ENCODE measurements at regions not wholly inside any gene's neighbourhood (a gene's known extent, or its start where the extent isn't known, plus 50 kb on each side); places are given as distances from the start of the nearest gene placed in this dataset.
"Not testable (repeated sequence)": the region's sequence is repeated elsewhere in the genome, so short reads cannot be mapped to it uniquely, and the experiment has no call there.

DNA sequence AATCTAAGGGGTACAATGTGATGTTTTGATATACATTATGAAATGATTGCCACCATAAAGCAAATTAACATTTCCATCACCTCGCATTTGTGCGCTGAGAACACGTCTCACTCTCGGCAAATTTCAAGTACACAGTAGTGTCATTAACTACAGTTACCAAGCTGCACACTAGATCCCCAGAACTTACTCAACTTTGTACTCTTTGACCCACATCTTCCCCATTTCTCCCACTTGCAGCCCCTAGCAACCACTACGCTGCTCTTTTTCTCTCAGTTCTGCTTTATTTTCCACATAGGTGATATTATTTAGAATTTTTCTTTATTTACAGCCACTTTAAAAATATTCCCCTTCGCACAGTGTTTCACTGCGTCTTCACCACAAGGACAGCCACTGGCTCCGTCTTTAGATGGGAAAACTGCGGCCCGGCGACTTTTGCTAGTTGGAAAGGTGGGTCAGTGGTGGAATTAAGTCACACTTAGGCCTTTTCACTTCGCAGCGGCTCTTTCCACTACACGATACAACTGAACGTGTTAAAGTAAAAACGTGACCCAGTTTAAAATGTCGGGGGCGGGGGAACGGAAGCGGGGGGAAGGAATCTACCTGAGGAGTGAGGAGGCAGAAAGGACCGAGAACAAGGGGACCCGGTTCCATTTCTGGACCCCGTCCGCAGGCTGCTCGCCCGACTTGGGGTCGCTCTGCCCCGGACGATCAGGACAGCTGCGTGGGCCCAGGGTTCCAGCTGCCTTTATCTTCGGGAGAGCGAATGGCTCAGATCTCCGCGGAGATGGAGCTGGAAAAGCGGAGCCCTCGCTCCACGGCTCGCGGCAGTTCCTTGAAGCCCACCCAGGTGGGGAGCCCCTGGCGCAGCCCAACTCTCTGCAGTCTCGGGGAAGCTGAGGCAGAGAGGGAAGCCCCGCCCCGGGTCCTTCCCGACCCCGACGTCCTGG lies 486.1 kb downstream of the UQCRFS1 start:
- no peak for ATAC-seq
- H3K27ac Mint-ChIP-seq: no peak overlapping the region
- no peak overlapping the region for H3K4me3 Mint-ChIP-seq
- no peak for DNase-seq (ENCODE audit: low spot score)
- H3K36me3 Mint-ChIP-seq: no peaks in the 10 kb centered on the region
- H3K9me3 Mint-ChIP-seq: no peaks in the 10 kb centered on the region
- H3K4me1 Mint-ChIP-seq (ENCODE audit: low read depth in 2 of 2): peaks cover 0 to 7% of the 10 kb centered on the region in 2 donors
- H3K27me3 Mint-ChIP-seq: peaks cover 36 to 43% of the 10 kb centered on the region in 2 donors

DNA sequence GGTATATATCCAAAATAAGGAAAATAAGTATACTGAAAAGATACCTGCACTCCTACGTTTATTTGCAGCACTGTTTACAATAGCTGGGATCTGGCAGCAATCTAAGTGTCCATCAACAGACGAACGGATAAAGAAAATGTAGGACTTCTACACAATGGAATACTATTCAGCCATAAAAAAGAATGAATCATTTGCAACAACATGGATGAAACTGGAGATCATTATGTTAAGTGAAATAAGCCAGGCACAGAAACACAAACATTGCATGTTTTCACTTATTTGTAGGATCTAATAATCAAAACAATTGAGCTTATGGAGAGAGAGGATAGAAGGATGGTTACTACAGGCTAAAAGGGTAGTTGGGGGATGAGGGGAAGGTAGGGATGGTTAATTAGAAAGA lies 494.0 kb downstream of the UQCRFS1 start:
- H3K4me1 Mint-ChIP-seq (ENCODE audit: low read depth in 2 of 2): peaks cover 17 to 19% of the 10 kb centered on the region in 2 donors
- DNase-seq (ENCODE audit: low spot score): no peak
- no peak for ATAC-seq
- H3K36me3 Mint-ChIP-seq: peaks cover 11% of the 10 kb centered on the region
- H3K27ac Mint-ChIP-seq: no peak overlapping the region
- H3K27me3 Mint-ChIP-seq: peaks cover 19 to 34% of the 10 kb centered on the region in 2 donors
- no peaks in the 10 kb centered on the region for H3K9me3 Mint-ChIP-seq
- no peak overlapping the region for H3K4me3 Mint-ChIP-seq

DNA sequence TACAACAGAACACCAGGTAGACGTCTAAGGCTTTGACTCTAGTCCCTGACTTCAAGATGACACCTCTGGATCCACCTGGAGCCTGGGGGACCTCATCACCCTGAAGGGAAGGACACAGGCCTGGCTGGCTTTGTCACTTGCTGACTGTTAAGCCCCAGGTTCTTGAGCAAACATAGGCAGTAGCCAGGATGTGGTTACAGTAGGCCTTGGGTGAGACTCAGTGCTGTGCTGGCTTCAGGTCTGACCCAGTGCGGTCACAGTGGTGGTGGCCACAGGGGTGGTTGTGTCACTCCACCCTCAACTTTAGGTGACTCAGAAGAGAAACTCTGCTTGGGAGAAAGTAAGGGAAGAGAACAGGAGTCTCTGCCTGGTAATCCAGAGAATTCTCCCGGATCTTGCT lies 497.8 kb downstream of the UQCRFS1 start:
- peak overlapping the region; percentile 40 to 72 for H3K27ac Mint-ChIP-seq
- no peaks in the 10 kb centered on the region for H3K9me3 Mint-ChIP-seq
- H3K4me3 Mint-ChIP-seq: peak overlapping the region; percentile 58
- peaks cover 25 to 30% of the 10 kb centered on the region in 2 donors for H3K27me3 Mint-ChIP-seq
- ATAC-seq: peak; percentile 88 to 94
- peaks cover 11% of the 10 kb centered on the region for H3K36me3 Mint-ChIP-seq
- H3K4me1 Mint-ChIP-seq (ENCODE audit: low read depth in 2 of 2): peaks cover 17 to 24% of the 10 kb centered on the region in 2 donors
- peak; percentile 83 for DNase-seq (ENCODE audit: low spot score)

DNA sequence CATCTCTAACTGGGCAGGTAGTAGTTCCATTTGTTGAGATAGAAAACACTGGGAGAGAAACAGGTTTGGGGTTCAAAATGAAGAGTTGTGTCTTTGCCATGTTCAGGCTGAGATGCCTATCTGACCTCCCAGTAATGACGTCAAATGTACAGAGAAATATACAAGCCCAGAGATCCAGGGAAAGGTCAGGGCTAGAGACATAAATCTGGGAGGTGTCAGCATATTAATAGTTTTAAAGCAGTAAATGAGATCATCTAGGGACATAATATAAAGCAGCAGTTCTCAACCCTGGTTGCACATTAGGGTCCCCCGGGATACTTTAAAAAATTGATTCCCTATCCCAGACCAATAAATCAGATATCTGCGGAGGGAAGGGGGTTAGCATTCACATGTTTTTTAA lies 501.5 kb downstream of the UQCRFS1 start:
- ATAC-seq: no peak
- Mint-ChIP-seq H3K36me3 (peaks cover 6% of the 10 kb centered on the region), H3K4me3 (no peak overlapping the region), H3K27ac (no peak overlapping the region), H3K27me3 (peaks cover 18 to 25% of the 10 kb centered on the region in 2 donors), H3K4me1 (ENCODE audit: low read depth in 2 of 2) (peaks cover 17 to 20% of the 10 kb centered on the region in 2 donors), H3K9me3 (no peaks in the 10 kb centered on the region)
- no peak for DNase-seq (ENCODE audit: low spot score)

DNA sequence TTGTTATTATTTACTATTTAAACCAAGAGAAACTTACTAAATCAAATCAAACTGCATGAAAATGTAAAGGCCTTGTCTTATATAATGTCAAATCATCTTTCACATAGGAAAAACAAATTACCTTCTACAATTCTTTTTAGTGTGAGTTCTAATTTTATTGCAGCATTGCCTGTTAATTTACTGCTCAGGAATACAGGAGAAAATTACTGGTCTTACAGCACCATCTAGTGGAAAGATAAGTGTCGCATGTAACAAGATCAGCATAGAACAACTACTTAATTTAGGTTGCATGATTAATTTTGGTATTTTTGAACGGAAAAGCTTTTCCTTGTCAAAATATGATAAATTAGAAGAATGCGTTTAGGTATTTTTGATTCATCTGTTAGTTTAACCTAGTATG lies 502.7 kb downstream of the UQCRFS1 start:
- H3K4me3 Mint-ChIP-seq: no peak overlapping the region
- ATAC-seq (no peak), DNase-seq (ENCODE audit: low spot score) (no peak)
- no peaks in the 10 kb centered on the region for H3K36me3 Mint-ChIP-seq
- H3K4me1 Mint-ChIP-seq (ENCODE audit: low read depth in 2 of 2): peaks cover 10 to 15% of the 10 kb centered on the region in 2 donors
- peaks cover 8 to 21% of the 10 kb centered on the region in 2 donors for H3K27me3 Mint-ChIP-seq
- H3K9me3 Mint-ChIP-seq: no peaks in the 10 kb centered on the region
- no peak overlapping the region for H3K27ac Mint-ChIP-seq

DNA sequence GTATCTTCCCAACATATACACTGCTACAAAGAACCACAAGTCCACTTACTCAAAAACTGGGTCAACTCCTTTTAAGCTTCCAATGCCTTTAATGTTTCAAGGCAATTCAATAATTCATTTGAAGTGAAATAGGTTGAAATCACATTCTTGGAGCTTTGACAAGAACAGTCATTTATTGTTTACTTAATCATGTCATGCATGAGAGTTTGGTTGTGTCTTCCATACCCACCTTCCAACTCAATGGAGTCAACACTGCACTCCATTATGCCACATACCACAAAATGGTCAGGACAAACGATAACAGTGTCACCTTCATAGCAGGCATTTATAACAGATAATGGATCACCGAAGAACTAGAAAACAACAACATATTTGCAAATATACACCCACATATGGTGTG lies 506.3 kb downstream of the UQCRFS1 start:
- ATAC-seq (no peak), DNase-seq (ENCODE audit: low spot score) (no peak)
- no peak overlapping the region for H3K4me3 Mint-ChIP-seq
- H3K27me3 Mint-ChIP-seq: peaks cover 10 to 23% of the 10 kb centered on the region in 2 donors
- no peaks in the 10 kb centered on the region for H3K36me3 Mint-ChIP-seq
- H3K9me3 Mint-ChIP-seq: no peaks in the 10 kb centered on the region
- no peaks in the 10 kb centered on the region for H3K4me1 Mint-ChIP-seq (ENCODE audit: low read depth in 2 of 2)
- no peak overlapping the region for H3K27ac Mint-ChIP-seq

DNA sequence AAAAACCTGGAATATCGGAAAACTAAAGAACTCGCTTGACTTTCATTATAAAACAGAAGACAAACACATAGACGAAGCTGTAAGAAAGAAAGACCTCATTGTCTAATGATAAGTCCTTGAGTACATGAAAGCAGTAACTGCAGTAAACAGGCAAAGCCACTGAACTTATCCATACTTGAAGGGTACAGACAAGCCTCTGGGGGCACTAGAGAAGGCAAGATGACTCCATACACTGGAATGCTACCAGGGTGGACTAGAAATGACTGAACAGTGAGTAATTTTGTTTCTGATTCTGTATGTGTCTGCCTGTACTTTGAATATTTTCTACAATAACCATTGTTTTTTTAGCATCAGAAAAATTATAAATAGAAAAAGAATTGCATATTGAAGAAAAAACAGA lies 507.9 kb downstream of the UQCRFS1 start:
- Mint-ChIP-seq H3K27me3 (peaks cover 10 to 21% of the 10 kb centered on the region in 2 donors), H3K4me3 (no peak overlapping the region), H3K27ac (no peak overlapping the region), H3K4me1 (ENCODE audit: low read depth in 2 of 2) (no peaks in the 10 kb centered on the region), H3K9me3 (no peaks in the 10 kb centered on the region), H3K36me3 (no peaks in the 10 kb centered on the region)
- ATAC-seq (no peak), DNase-seq (ENCODE audit: low spot score) (no peak)

DNA sequence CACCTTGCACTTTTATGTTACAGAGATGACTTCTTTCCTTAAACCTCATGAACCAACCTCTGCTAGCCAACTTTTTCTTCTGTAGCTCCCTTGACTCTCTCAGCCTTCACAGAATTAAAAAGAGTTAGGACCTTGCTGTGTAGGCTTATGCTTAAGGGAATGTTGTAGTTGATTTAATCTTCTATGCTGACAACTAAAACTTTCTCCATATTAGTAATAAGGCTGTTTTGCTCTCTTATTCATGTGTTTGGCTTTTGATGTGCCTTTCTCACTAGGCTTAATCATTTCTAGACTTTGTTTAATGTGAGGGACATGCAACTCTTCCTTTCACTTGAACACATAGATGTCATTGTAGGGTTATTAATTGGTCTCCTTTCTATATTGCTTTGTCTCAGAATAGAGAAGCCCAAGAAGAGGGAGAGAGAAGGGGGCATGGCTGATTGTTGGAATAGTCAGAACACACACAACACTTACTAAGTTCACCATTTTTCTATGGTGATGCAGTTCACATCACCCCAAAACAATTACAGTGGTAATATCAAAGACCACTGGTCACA lies 509.5 kb downstream of the UQCRFS1 start:
- ATAC-seq: no peak
- Mint-ChIP-seq H3K36me3 (no peaks in the 10 kb centered on the region), H3K9me3 (no peaks in the 10 kb centered on the region)

DNA sequence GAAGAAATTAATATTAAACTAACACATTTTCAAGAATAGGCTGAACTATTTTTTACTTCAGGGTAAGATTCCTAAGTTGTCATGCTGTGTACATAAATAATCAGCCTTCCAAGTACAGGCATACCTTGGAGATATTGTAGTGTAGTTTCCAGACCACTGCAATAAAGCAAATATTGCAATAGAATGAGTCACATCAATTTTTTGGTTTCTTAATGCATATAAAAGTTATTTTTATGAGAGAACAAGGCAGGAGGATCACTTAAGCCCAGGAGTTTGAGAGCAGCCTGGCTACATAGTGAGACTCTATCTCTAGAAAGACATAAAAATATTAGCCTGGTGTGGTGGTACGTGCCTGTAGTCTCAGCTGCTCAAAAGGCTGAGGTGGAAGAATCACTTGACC lies 511.5 kb downstream of the UQCRFS1 start:
- no peaks in the 10 kb centered on the region for H3K9me3 Mint-ChIP-seq
- DNase-seq (ENCODE audit: low spot score): no peak
- no peaks in the 10 kb centered on the region for H3K4me1 Mint-ChIP-seq (ENCODE audit: low read depth in 2 of 2)
- H3K27me3 Mint-ChIP-seq: peaks cover 27% of the 10 kb centered on the region in 2 donors
- ATAC-seq: no peak
- no peak overlapping the region for H3K4me3 Mint-ChIP-seq
- no peak overlapping the region for H3K27ac Mint-ChIP-seq
- H3K36me3 Mint-ChIP-seq: no peaks in the 10 kb centered on the region

More for the DNA sequence above, 509.5 kb downstream of the UQCRFS1 start:
- no peak overlapping the region for H3K4me3 Mint-ChIP-seq
- no peak overlapping the region for H3K27ac Mint-ChIP-seq
- no peaks in the 10 kb centered on the region for H3K4me1 Mint-ChIP-seq (ENCODE audit: low read depth in 2 of 2)
- H3K27me3 Mint-ChIP-seq: peaks cover 14 to 24% of the 10 kb centered on the region in 2 donors
- DNase-seq (ENCODE audit: low spot score): no peak

DNA sequence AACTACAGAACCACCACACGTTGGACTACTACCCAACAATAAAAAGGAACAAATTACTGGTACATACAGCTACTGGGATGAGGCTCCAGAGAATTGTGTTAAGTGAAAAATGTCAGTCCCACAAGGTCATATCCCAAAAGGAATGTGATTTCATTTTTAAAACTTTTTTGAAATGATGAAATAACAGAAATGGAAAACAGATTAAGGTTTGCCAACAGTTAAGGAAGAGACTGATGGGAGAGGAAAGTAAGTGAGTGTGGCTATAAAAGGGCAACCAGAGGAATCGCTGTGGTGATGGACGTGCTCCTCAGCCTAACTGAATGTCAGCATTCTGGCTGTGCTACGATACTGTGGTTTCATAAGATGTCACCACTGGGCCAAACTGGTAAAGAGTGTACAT lies 512.8 kb downstream of the UQCRFS1 start:
- Mint-ChIP-seq H3K9me3 (no peaks in the 10 kb centered on the region), H3K27me3 (peaks cover 37 to 41% of the 10 kb centered on the region in 2 donors), H3K4me1 (ENCODE audit: low read depth in 2 of 2) (no peaks in the 10 kb centered on the region), H3K27ac (no peak overlapping the region), H3K36me3 (no peaks in the 10 kb centered on the region), H3K4me3 (no peak overlapping the region)
- DNase-seq (ENCODE audit: low spot score) (no peak), ATAC-seq (no peak)

DNA sequence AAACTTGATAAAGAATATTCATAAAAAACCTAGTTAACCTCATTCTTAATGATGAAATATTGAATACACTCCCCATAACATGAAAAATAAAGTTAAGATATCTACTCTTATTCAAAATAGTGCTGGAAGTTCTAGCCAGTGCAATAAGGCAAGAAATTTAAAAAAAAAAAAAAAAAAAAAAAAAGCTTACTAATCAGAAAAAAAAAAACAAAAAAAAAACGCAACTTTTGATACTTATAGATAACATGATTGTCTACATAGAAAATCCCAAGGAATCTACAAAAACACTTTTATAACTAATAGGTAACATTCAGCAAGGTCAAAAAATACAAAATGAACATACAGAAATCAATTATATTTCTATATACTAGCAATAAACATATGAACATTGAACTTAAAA lies 515.6 kb downstream of the UQCRFS1 start:
- ATAC-seq: no peak

DNA sequence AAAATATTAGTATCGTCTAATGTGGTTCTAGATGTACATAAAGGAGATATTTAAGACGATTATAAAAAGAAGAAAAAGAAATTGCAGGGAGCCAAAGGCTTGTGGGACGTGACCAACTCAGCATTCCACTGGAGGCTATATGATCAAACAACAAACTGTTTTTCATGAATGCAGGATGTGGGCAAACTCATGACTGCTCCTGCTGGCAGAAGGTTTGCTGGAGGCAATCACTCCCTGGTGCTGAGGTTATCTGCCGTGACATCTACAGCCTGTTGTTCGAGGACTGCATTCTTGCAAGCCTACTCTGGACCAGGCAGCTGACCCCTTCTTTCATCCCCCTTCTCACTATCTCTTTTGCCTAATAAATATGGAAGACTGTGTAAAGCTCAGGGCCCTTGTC lies 518.1 kb downstream of the UQCRFS1 start:
- DNase-seq (ENCODE audit: low spot score): no peak
- Mint-ChIP-seq H3K4me1 (ENCODE audit: low read depth in 2 of 2) (no peaks in the 10 kb centered on the region), H3K9me3 (no peaks in the 10 kb centered on the region), H3K27me3 (peaks cover 38 to 48% of the 10 kb centered on the region in 2 donors), H3K36me3 (no peaks in the 10 kb centered on the region), H3K4me3 (no peak overlapping the region), H3K27ac (no peak overlapping the region)
- ATAC-seq: no peak

More for the DNA sequence above, 515.6 kb downstream of the UQCRFS1 start:
- Mint-ChIP-seq H3K27ac (no peak overlapping the region), H3K9me3 (no peaks in the 10 kb centered on the region), H3K27me3 (peaks cover 37 to 38% of the 10 kb centered on the region in 2 donors), H3K4me1 (ENCODE audit: low read depth in 2 of 2) (no peaks in the 10 kb centered on the region), H3K36me3 (no peaks in the 10 kb centered on the region), H3K4me3 (no peak overlapping the region)
- DNase-seq (ENCODE audit: low spot score): no peak

DNA sequence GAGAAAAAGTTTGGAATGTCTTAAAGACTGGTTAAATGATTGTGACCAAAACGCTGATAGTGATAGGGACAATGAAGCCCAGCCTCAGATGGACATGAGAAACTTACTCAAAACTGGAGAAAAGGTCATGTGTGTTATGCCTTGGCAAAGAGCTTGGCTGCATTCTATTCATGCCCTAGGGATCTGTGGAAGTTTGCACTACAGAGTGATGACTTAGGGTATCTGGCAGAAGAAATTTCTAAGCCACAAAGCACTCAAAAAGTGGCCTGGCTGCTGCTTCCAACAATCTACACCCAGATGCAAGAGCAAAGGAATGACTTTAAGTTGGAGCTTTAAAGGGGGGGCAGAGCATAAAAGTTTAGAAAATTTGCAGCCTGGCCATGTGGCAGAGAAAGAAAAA lies 521.3 kb downstream of the UQCRFS1 start:
- H3K36me3 Mint-ChIP-seq: no peaks in the 10 kb centered on the region
- DNase-seq (ENCODE audit: low spot score): no peak
- no peak overlapping the region for H3K4me3 Mint-ChIP-seq
- no peaks in the 10 kb centered on the region for H3K9me3 Mint-ChIP-seq
- ATAC-seq: no peak
- H3K27ac Mint-ChIP-seq: no peak overlapping the region
- H3K4me1 Mint-ChIP-seq (ENCODE audit: low read depth in 2 of 2): peaks cover 2 to 3% of the 10 kb centered on the region in 2 donors
- H3K27me3 Mint-ChIP-seq: peaks cover 30 to 37% of the 10 kb centered on the region in 2 donors

DNA sequence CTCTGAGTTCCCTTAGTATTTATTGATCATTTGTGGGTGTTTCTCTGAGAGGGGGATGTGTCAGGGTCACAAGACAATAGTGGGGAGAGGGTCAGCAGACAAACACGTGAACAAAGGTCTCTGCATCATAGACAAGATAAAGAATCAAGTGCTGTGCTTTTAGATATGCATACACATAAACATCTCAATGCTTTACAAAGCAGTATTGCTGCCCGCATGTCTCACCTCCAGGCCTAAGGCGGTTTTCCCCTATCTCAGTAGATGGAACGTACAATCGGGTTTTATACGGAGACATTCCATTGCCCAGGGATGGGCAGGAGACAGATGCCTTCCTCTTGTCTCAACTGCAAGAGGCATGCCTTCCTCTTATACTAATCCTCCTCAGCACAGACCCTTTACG lies 523.5 kb downstream of the UQCRFS1 start:
- H3K9me3 Mint-ChIP-seq; H3K36me3 Mint-ChIP-seq; H3K27ac Mint-ChIP-seq; H3K4me3 Mint-ChIP-seq; ATAC-seq; DNase-seq (ENCODE audit: low spot score); H3K4me1 Mint-ChIP-seq (ENCODE audit: low read depth in 2 of 2): not testable (repeated sequence)
- H3K27me3 Mint-ChIP-seq: peaks cover 13 to 19% of the 10 kb centered on the region in 2 donors
